Gastroesophageal sphincter (tissue), 3 donors: ENCODE measurements at regions not wholly inside any gene's neighbourhood (a gene's known extent, or its start where the extent isn't known, plus 50 kb on each side); places are given as distances from the start of the nearest gene placed in this dataset.

Experiments
- CTCF ChIP-seq, 4 experiments: fragments of 200-600 bp in 2 of 4; fragments of 450-650 bp in 2 of 4; sonication (generic) in 1 of 4; IDR thresholded peaks; one replicate each; pipeline ENCODE4 v1.5.1; 2017 to 2019; ENCODE audit warnings: antibody characterized with exemption in 4 of 4, mild to moderate bottlenecking in 2 of 4, moderate library complexity in 2 of 4
- EP300 ChIP-seq: sonication (generic); formaldehyde crosslinking; IDR thresholded peaks from one replicate; pipeline ENCODE4 v1.6.1; 2017; ENCODE audit warnings: antibody characterized with exemption, mild to moderate bottlenecking
- POLR2A ChIP-seq, 2 donors: fragments of 450-650 bp; IDR thresholded peaks; one replicate each; pipeline ENCODE4 v1.6.1; 2017; ENCODE audit warnings: antibody characterized with exemption in 2 of 2, mild to moderate bottlenecking in 2 of 2, moderate library complexity in 1 of 2
- POLR2AphosphoS5 ChIP-seq: sonication (generic); formaldehyde crosslinking; IDR thresholded peaks from one replicate; pipeline ENCODE4 v1.6.1; 2017; ENCODE audit warnings: antibody characterized with exemption

- no peak for TF ChIP-seq CTCF (IDR thresholded peaks at IDR 0.05)
- TF ChIP-seq POLR2A (IDR thresholded peaks at IDR 0.05): no peak
- TF ChIP-seq EP300: no peak
- TF ChIP-seq POLR2AphosphoS5: no peak
Measured at GRCh38 chr1:192872010-192872409, 63.2 kb downstream of the RGS2 start.
